ENCODE measurements at regions not wholly inside any gene's neighbourhood (a gene's known extent, or its start where the extent isn't known, plus 50 kb on each side); places are given as distances from the start of the nearest gene placed in this dataset.

GRCh38 chr11:134858783-134859480 is 446.9 kb upstream of the B3GAT1 start (continued):
- TF ChIP-seq RERE (CRISPR knock-in tag; IDR thresholded peaks at IDR 0.05; ENCODE audit: borderline replicate concordance), result no peak
- TF ChIP-seq GTF2B (IDR thresholded peaks at IDR 0.05; ENCODE audit: extremely low read depth, insufficient read length), result no peak
- no peak for TF ChIP-seq ZNF146 (CRISPR knock-in tag; IDR thresholded peaks at IDR 0.05; ENCODE audit: unreplicated experiment)
- no peak for TF ChIP-seq HIVEP1 (CRISPR knock-in tag; IDR thresholded peaks at IDR 0.05)
